Fibroblast of mammary gland (primary cell): ENCODE measurements at regions not wholly inside any gene's neighbourhood (a gene's known extent, or its start where the extent isn't known, plus 50 kb on each side); places are given as distances from the start of the nearest gene placed in this dataset.

Experiments
- DNase-seq: peaks from one replicate; pipeline ENCODE4 v3.0.0-alpha.2; 2010; ENCODE audit warnings: low read depth
- H3K4me3 ChIP-seq: 2 replicates; pipeline ENCODE4 v1.5.1; 2011; ENCODE audit warnings: low read depth, mild to moderate bottlenecking, low read length, moderate library complexity; ENCODE audit not compliant: control insufficient read depth
- CTCF ChIP-seq: conservative IDR thresholded peaks from 2 replicates; pipeline ENCODE4 v1.5.1; 2011; ENCODE audit warnings: low read depth, low read length, inconsistent platforms; ENCODE audit not compliant: control insufficient read depth, insufficient read depth

GRCh38 chr21:38678827-38679226 lies 126.9 kb upstream of the ETS2 start:
- no peak for DNase-seq
- no peak overlapping the region for H3K4me3 ChIP-seq
- TF ChIP-seq CTCF = no peak

GRCh38 chr21:38679534-38679933 lies 126.2 kb upstream of the ETS2 start:
- no peak for TF ChIP-seq CTCF
- peak; percentile 60 for DNase-seq
- H3K4me3 ChIP-seq = no peak overlapping the region

GRCh38 chr21:38680401-38680800 lies 125.3 kb upstream of the ETS2 start:
- peak; percentile 10 for DNase-seq
- no peak overlapping the region for H3K4me3 ChIP-seq
- no peak for TF ChIP-seq CTCF

DNA sequence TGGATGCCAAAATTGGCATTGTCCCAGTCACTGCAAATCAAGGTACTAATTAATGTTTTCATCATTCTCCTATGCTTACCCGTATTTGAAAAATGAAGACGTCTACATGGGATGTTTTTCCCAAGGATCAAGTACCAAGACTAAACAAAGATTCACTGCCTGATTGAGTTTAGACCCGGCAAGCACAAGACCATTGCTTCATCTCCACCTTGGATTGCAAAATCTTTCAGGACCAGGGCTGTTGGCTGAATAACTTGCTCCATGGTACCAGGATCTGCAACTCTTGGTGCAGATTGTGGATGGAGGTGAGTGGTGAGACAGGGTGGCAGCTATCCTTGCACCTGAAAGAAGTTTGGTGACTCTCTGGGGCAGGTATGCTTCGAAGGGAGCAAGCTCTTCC lies 122.5 kb upstream of the ETS2 start:
- peak; percentile 46 for DNase-seq
- TF ChIP-seq CTCF = no peak
- H3K4me3 ChIP-seq = no peak overlapping the region

- TF ChIP-seq CTCF = no peak
- DNase-seq = no peak
- no peak overlapping the region for H3K4me3 ChIP-seq
These were observed 117.7 kb upstream of the ETS2 start for GRCh38 chr21:38688068-38688467.

- no peak for DNase-seq
- no peak for TF ChIP-seq CTCF
These were observed 114.1 kb upstream of the ETS2 start for GRCh38 chr21:38691631-38692030.

DNA sequence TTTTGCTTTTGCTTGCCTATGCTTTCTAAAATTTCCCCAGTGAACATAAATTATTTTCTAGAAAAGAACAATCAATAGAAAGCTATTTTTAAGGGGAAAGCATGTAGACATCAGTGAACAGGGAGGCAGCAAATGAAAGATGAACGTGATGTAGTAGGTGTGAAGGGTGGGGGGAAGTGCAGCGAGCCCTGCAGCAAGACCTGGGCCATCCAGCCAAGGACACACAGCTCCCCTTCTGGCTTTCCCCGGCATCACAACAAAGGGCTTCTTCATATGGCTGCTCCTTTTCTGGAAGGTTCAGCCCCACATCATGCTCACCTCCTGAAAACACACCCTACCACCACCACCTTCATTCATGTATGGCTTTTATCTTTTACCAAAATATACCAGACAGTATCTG lies 109.2 kb upstream of the ETS2 start:
- no peak for DNase-seq
- no peak overlapping the region for H3K4me3 ChIP-seq
- no peak for TF ChIP-seq CTCF

More at GRCh38 chr21:38691631-38692030, 114.1 kb upstream of the ETS2 start:
- no peak overlapping the region for H3K4me3 ChIP-seq
